Stomach (tissue), 4 donors: ENCODE measurements at regions not wholly inside any gene's neighbourhood (a gene's known extent, or its start where the extent isn't known, plus 50 kb on each side); places are given as distances from the start of the nearest gene placed in this dataset.

ENCODE experiments used
- CTCF ChIP-seq, 7 experiments: fragments of 450-650 bp in 4 of 7; fragments of 200-600 bp in 3 of 7; sonication (generic) in 3 of 7; IDR thresholded peaks; one replicate each; pipeline ENCODE4 v1.5.1; 2016 to 2019; ENCODE audit warnings: antibody characterized with exemption in 7 of 7, control low read depth in 2 of 7, mild to moderate bottlenecking in 1 of 7
- EP300 ChIP-seq: sonication (generic); formaldehyde crosslinking; IDR thresholded peaks from one replicate; pipeline ENCODE4 v1.6.1; 2017; ENCODE audit warnings: antibody characterized with exemption
- POLR2A ChIP-seq, 4 donors: fragments of 450-650 bp; IDR thresholded peaks; one replicate each; pipeline ENCODE4 v1.6.1; 2016; ENCODE audit warnings: antibody characterized with exemption in 4 of 4, control low read depth in 2 of 4, mild to moderate bottlenecking in 1 of 4, moderate library complexity in 1 of 4
- POLR2AphosphoS5 ChIP-seq, 3 donors: sonication (generic); formaldehyde crosslinking; IDR thresholded peaks; one replicate each; pipeline ENCODE4 v1.6.1; 2016; ENCODE audit warnings: antibody characterized with exemption in 3 of 3

- TF ChIP-seq CTCF (IDR thresholded peaks at IDR 0.05) (no peak), POLR2AphosphoS5 (IDR thresholded peaks at IDR 0.05) (no peak), POLR2A (IDR thresholded peaks at IDR 0.05) (no peak), EP300 (no peak)
Measured at GRCh38 chr7:42739638-42740037, 172.2 kb downstream of the C7orf25 start.
